Tibial artery (tissue), 4 donors: ENCODE measurements at regions not wholly inside any gene's neighbourhood (a gene's known extent, or its start where the extent isn't known, plus 50 kb on each side); places are given as distances from the start of the nearest gene placed in this dataset.
A peak's percentile ranks its signal among the peaks of the same experiment; 100 is the strongest.

Source experiments
- DNase-seq, 2 donors: peaks; one replicate each; pipeline ENCODE4 v3.0.0-alpha.2; 2019
- H3K27ac ChIP-seq, 2 donors: fragments of 200-600 bp; sonication (generic) in 1 of 2; 1 replicate in 1 of 2; 2 replicates in 1 of 2; pipeline ENCODE4 v1.5.1; 2018 to 2019; ENCODE audit warnings: mild to moderate bottlenecking in 1 of 2
- H3K27me3 ChIP-seq, 2 donors: fragments of 200-600 bp; sonication (generic) in 1 of 2; one replicate each; pipeline versions ENCODE4 v1.5.1 to v1.6.0; 2016 to 2019
- H3K36me3 ChIP-seq, 3 donors: fragments of 200-600 bp; sonication (generic) in 2 of 3; one replicate each; pipeline ENCODE4 v1.5.1; 2016 to 2019; ENCODE audit warnings: mild to moderate bottlenecking in 2 of 3
- H3K4me1 ChIP-seq, 4 donors: fragments of 200-600 bp; sonication (generic) in 2 of 4; 1 replicate in 3 of 4; 2 replicates in 1 of 4; pipeline ENCODE4 v1.5.1; 2016 to 2019
- H3K4me3 ChIP-seq, 2 donors: fragments of 200-600 bp; sonication (generic) in 1 of 2; 1 replicate in 1 of 2; 2 replicates in 1 of 2; pipeline ENCODE4 v1.5.1; 2018 to 2019; ENCODE audit warnings: mild to moderate bottlenecking in 2 of 2
- H3K9me3 ChIP-seq, 3 donors: fragments of 200-600 bp; sonication (generic) in 1 of 3; one replicate each; pipeline ENCODE4 v1.5.1; 2016 to 2019
- CTCF ChIP-seq, 2 experiments: fragments of 200-600 bp in 1 of 2; fragments of 450-650 bp in 1 of 2; IDR thresholded peaks; one replicate each; pipeline ENCODE4 v1.5.1; 2017 to 2019; ENCODE audit warnings: antibody characterized with exemption in 2 of 2, mild to moderate bottlenecking in 1 of 2, moderate library complexity in 1 of 2
- intact Hi-C: fragments of 100-400 bp; cut with DNase I; formaldehyde crosslinking; loops from one replicate; pipeline ENCODE4 v1.15.0; 2023; ENCODE audit warnings: low total_unique reads

GRCh38 chr9:13603921-13604320 lies 324.4 kb upstream of the MPDZ start:
- Histone ChIP-seq H3K4me3 (no peak overlapping the region), H3K27me3 (no peaks in the 10 kb centered on the region), H3K27ac (no peak overlapping the region), H3K36me3 (no peaks in the 10 kb centered on the region), H3K4me1 (peaks cover 0 to 37% (median 20%) of the 10 kb centered on the region in 4 donors), H3K9me3 (no peaks in the 10 kb centered on the region)
- no peak for TF ChIP-seq CTCF (IDR thresholded peaks at IDR 0.05)
- DNase-seq: no peak
- intact Hi-C loops: no loop called here

GRCh38 chr9:13598738-13599137 lies 319.2 kb upstream of the MPDZ start:
- H3K36me3 ChIP-seq: no peaks in the 10 kb centered on the region
- H3K9me3 ChIP-seq: no peaks in the 10 kb centered on the region
- no peak for DNase-seq
- H3K27me3 ChIP-seq: no peaks in the 10 kb centered on the region
- no peak for TF ChIP-seq CTCF (IDR thresholded peaks at IDR 0.05)
- peaks cover 0 to 21% (median 3%) of the 10 kb centered on the region in 4 donors for H3K4me1 ChIP-seq
- intact Hi-C loops: no loop called here
- no peak overlapping the region for H3K4me3 ChIP-seq
- H3K27ac ChIP-seq: no peak overlapping the region

- H3K27me3 ChIP-seq: no peaks in the 10 kb centered on the region
- H3K4me1 ChIP-seq: peaks cover 0 to 21% (median 3%) of the 10 kb centered on the region in 4 donors
- no peak for TF ChIP-seq CTCF (IDR thresholded peaks at IDR 0.05)
- H3K4me3 ChIP-seq: no peak overlapping the region
- H3K27ac ChIP-seq: peak overlapping the region in 1 of 2 donors; percentile 14
- intact Hi-C loops: no loop called here
- no peaks in the 10 kb centered on the region for H3K9me3 ChIP-seq
- H3K36me3 ChIP-seq: no peaks in the 10 kb centered on the region
- DNase-seq: no peak
These were observed 317.9 kb upstream of the MPDZ start for GRCh38 chr9:13597427-13597826.

- Histone ChIP-seq H3K36me3 (no peaks in the 10 kb centered on the region), H3K9me3 (no peaks in the 10 kb centered on the region), H3K27me3 (no peaks in the 10 kb centered on the region), H3K27ac (peak overlapping the region in 1 of 2 donors; percentile 14), H3K4me1 (peaks cover 0 to 21% (median 3%) of the 10 kb centered on the region in 4 donors), H3K4me3 (no peak overlapping the region)
- TF ChIP-seq CTCF (IDR thresholded peaks at IDR 0.05): no peak
- no peak for DNase-seq
- intact Hi-C loops: no loop called here
These were observed 317.5 kb upstream of the MPDZ start for GRCh38 chr9:13597004-13597403.

GRCh38 chr9:13596383-13596970 lies 317.0 kb upstream of the MPDZ start:
- no peak overlapping the region for H3K4me3 ChIP-seq
- no peak for DNase-seq
- H3K9me3 ChIP-seq: no peaks in the 10 kb centered on the region

More at GRCh38 chr9:13596383-13596970, 317.0 kb upstream of the MPDZ start:
- Histone ChIP-seq H3K27ac (no peak overlapping the region), H3K27me3 (no peaks in the 10 kb centered on the region), H3K4me1 (peaks cover 0 to 21% (median 3%) of the 10 kb centered on the region in 4 donors), H3K36me3 (no peaks in the 10 kb centered on the region)
- no peak for TF ChIP-seq CTCF (IDR thresholded peaks at IDR 0.05)
- intact Hi-C loops: no loop called here
